ENCODE measurements at regions not wholly inside any gene's neighbourhood (a gene's known extent, or its start where the extent isn't known, plus 50 kb on each side); places are given as distances from the start of the nearest gene placed in this dataset.
"Not testable (repeated sequence)": the region's sequence is repeated elsewhere in the genome, so short reads cannot be mapped to it uniquely, and the experiment has no call there.

GRCh38 chr10:29861811-29862505, 197.4 kb downstream of the JCAD start:
- Histone ChIP-seq H3K9me3 (ENCODE audit: low read length) (no peaks in the 10 kb centered on the region), H3K27me3 (ENCODE audit: insufficient read depth, low read length, poor library complexity, severe bottlenecking) (no peaks in the 10 kb centered on the region), H3K4me1 (ENCODE audit: insufficient read depth, low read length) (no peaks in the 10 kb centered on the region), H3K4me3 (ENCODE audit: low read length) (no peak overlapping the region), H3K27ac (ENCODE audit: low read depth, low read length) (no peak overlapping the region), H3K36me3 (ENCODE audit: insufficient read depth, low read length) (no peaks in the 10 kb centered on the region)
- POLR2A ChIA-PET, result no interaction called here
- CTCF ChIA-PET, result no interaction called here
- no peaks in the 10 kb centered on the region for H3K4me1 Mint-ChIP-seq
- peaks cover 11 to 25% of the 10 kb centered on the region in 2 donors for H3K27me3 Mint-ChIP-seq
- no peak overlapping the region for H3K27ac Mint-ChIP-seq
- H3K4me3 Mint-ChIP-seq, result no peak overlapping the region
- DNase-seq, result no peak
- no peaks in the 10 kb centered on the region for H3K36me3 Mint-ChIP-seq
- no peaks in the 10 kb centered on the region for H3K9me3 Mint-ChIP-seq

GRCh38 chr10:29861231-29861630, 198.2 kb downstream of the JCAD start:
- H3K4me1 ChIP-seq (ENCODE audit: insufficient read depth, low read length); H3K36me3 ChIP-seq (ENCODE audit: insufficient read depth, low read length); H3K4me1 Mint-ChIP-seq; H3K9me3 Mint-ChIP-seq; POLR2A ChIA-PET; H3K27me3 ChIP-seq (ENCODE audit: insufficient read depth, low read length, poor library complexity, severe bottlenecking); CTCF ChIA-PET; H3K27ac ChIP-seq (ENCODE audit: low read depth, low read length); H3K36me3 Mint-ChIP-seq; DNase-seq; H3K9me3 ChIP-seq (ENCODE audit: low read length); H3K4me3 Mint-ChIP-seq; H3K4me3 ChIP-seq (ENCODE audit: low read length): not testable (repeated sequence)
- peaks cover 10 to 27% of the 10 kb centered on the region in 2 donors for H3K27me3 Mint-ChIP-seq
- H3K27ac Mint-ChIP-seq, result peak overlapping the region in 1 of 8 donors; percentile 26

GRCh38 chr10:29860166-29860565, 199.2 kb downstream of the JCAD start:
- Histone ChIP-seq H3K36me3 (ENCODE audit: insufficient read depth, low read length) (no peaks in the 10 kb centered on the region), H3K9me3 (ENCODE audit: low read length) (no peaks in the 10 kb centered on the region), H3K4me1 (ENCODE audit: insufficient read depth, low read length) (no peaks in the 10 kb centered on the region), H3K27me3 (ENCODE audit: insufficient read depth, low read length, poor library complexity, severe bottlenecking) (no peaks in the 10 kb centered on the region), H3K4me3 (ENCODE audit: low read length) (no peak overlapping the region), H3K27ac (ENCODE audit: low read depth, low read length) (no peak overlapping the region)
- Mint-ChIP-seq H3K27me3 (peaks cover 9 to 28% of the 10 kb centered on the region in 2 donors), H3K4me3 (no peak overlapping the region), H3K27ac (no peak overlapping the region), H3K4me1 (no peaks in the 10 kb centered on the region), H3K9me3 (no peaks in the 10 kb centered on the region), H3K36me3 (no peaks in the 10 kb centered on the region)
- no peak for DNase-seq
- POLR2A ChIA-PET, result no interaction called here
- CTCF ChIA-PET, result no interaction called here

GRCh38 chr10:29859521-29860130, 199.8 kb downstream of the JCAD start:
- Histone ChIP-seq H3K36me3 (ENCODE audit: insufficient read depth, low read length) (no peaks in the 10 kb centered on the region), H3K27me3 (ENCODE audit: insufficient read depth, low read length, poor library complexity, severe bottlenecking) (no peaks in the 10 kb centered on the region), H3K27ac (ENCODE audit: low read depth, low read length) (no peak overlapping the region), H3K9me3 (ENCODE audit: low read length) (no peaks in the 10 kb centered on the region), H3K4me1 (ENCODE audit: insufficient read depth, low read length) (no peaks in the 10 kb centered on the region), H3K4me3 (ENCODE audit: low read length) (no peak overlapping the region)
- ChIA-PET CTCF (no interaction called here), POLR2A (no interaction called here)
- no peak overlapping the region for H3K4me3 Mint-ChIP-seq
- no peaks in the 10 kb centered on the region for H3K9me3 Mint-ChIP-seq
- H3K27me3 Mint-ChIP-seq, result peaks cover 9 to 28% of the 10 kb centered on the region in 2 donors
- DNase-seq, result no peak
- no peaks in the 10 kb centered on the region for H3K36me3 Mint-ChIP-seq
- H3K4me1 Mint-ChIP-seq, result no peaks in the 10 kb centered on the region
- H3K27ac Mint-ChIP-seq, result no peak overlapping the region

DNA sequence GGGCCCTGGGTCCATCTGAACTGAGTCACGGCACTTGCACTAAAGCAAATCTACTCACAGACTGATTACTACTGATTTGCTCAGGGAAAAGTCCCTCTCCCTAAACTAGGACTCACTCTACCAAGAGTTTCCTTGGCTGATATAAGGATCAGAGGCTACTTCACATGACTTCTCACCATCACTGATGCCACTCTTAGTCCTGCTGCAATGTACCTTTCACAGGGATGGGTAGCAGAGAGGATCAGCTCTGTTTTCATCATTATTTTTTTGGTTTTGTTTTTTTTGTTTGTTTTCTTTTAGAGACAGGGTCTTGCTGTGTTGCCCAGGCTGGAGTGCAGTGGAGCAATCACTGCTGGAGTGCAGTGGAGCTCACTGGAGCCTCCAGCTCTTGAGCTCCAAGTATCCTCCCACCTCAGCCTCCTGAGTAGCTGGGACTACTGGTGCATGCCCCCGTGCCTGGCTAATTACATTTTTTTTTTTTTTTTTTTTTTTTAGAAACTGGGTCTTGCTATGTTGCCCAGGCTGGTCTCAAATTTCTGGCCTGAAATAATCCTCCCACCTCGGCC, 200.6 kb downstream of the JCAD start:
- CTCF ChIA-PET, result interaction anchor here (1.3 kb wide), 1 partner anchor 9 kb away, joined by 4 read pairs; no protein-coding TSS in a partner anchor
- H3K9me3 ChIP-seq (ENCODE audit: low read length), result no peaks in the 10 kb centered on the region
- H3K27me3 ChIP-seq (ENCODE audit: insufficient read depth, low read length, poor library complexity, severe bottlenecking), result no peaks in the 10 kb centered on the region
- Mint-ChIP-seq H3K9me3 (no peaks in the 10 kb centered on the region), H3K27ac (no peak overlapping the region), H3K4me1 (no peaks in the 10 kb centered on the region), H3K4me3 (no peak overlapping the region), H3K36me3 (no peaks in the 10 kb centered on the region), H3K27me3 (peaks cover 7 to 28% of the 10 kb centered on the region in 2 donors)
- POLR2A ChIA-PET, result no interaction called here
- no peak overlapping the region for H3K4me3 ChIP-seq (ENCODE audit: low read length)
- H3K27ac ChIP-seq (ENCODE audit: low read depth, low read length), result no peak overlapping the region
- H3K36me3 ChIP-seq (ENCODE audit: insufficient read depth, low read length), result no peaks in the 10 kb centered on the region
- no peak for DNase-seq
- no peaks in the 10 kb centered on the region for H3K4me1 ChIP-seq (ENCODE audit: insufficient read depth, low read length)

DNA sequence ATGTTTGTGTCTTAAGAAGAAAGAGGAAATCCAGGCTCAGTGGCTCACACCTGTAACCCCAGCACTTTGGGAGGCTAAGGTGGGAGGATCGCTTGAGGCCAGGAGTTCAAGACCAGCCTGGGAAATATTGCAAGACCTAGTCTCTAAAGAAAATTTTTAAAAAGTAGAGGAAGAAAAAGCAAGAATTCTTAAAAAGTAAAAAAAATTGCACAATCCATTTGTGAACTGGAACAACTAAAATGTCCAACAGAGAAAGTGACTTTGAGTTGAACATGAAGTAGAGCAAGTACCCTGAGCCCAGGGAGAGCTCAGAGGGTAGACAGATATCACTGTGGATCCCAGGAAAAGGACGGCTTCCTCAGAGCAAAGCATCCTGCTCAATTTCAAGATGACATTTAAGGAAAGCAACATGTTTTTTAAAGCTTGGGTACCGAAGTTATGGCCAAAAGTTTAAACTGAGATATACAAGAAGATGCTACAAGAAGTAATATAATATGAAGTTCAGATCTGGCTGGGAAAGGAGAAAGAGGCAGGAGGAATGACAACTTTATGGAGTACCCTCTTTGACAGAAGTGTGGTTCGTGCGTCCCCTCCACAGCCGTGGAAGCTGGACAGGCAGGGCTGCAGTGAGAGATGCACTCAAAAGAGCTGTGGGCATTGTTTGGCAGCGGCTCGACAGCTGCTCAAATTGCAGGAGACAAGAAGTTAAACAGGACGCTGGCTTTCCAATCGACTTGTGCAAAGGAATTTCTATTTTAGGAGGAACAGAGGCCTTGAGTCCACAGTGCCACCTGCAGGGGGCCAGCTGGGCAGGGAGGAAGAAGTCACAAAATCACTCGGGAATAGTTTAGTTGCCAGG, 201.3 kb downstream of the JCAD start:
- Mint-ChIP-seq H3K9me3 (no peaks in the 10 kb centered on the region), H3K4me1 (no peaks in the 10 kb centered on the region), H3K27me3 (peaks cover 9 to 28% of the 10 kb centered on the region in 2 donors), H3K4me3 (no peak overlapping the region), H3K36me3 (no peaks in the 10 kb centered on the region), H3K27ac (peak overlapping the region in 1 of 8 donors; percentile 12)
- Histone ChIP-seq H3K36me3 (ENCODE audit: insufficient read depth, low read length) (no peaks in the 10 kb centered on the region), H3K27me3 (ENCODE audit: insufficient read depth, low read length, poor library complexity, severe bottlenecking) (no peaks in the 10 kb centered on the region), H3K9me3 (ENCODE audit: low read length) (no peaks in the 10 kb centered on the region), H3K27ac (ENCODE audit: low read depth, low read length) (no peak overlapping the region), H3K4me1 (ENCODE audit: insufficient read depth, low read length) (no peaks in the 10 kb centered on the region), H3K4me3 (ENCODE audit: low read length) (no peak overlapping the region)
- no peak for DNase-seq
- CTCF ChIA-PET, result interaction anchor here (0.6 to 1.3 kb wide), 2 partner anchors 8 to 71 kb away, joined by 3 to 4 read pairs; no protein-coding TSS in a partner anchor
- POLR2A ChIA-PET, result no interaction called here

- DNase-seq, result no peak
- no peaks in the 10 kb centered on the region for H3K4me1 Mint-ChIP-seq
- no peaks in the 10 kb centered on the region for H3K9me3 ChIP-seq (ENCODE audit: low read length)
- H3K27ac ChIP-seq (ENCODE audit: low read depth, low read length), result no peak overlapping the region
- POLR2A ChIA-PET, result no interaction called here
- no peaks in the 10 kb centered on the region for H3K9me3 Mint-ChIP-seq
- H3K4me3 ChIP-seq (ENCODE audit: low read length), result no peak overlapping the region
- peaks cover 10 to 18% of the 10 kb centered on the region in 2 donors for H3K27me3 Mint-ChIP-seq
- no peaks in the 10 kb centered on the region for H3K27me3 ChIP-seq (ENCODE audit: insufficient read depth, low read length, poor library complexity, severe bottlenecking)
- H3K36me3 Mint-ChIP-seq, result no peaks in the 10 kb centered on the region
- no peaks in the 10 kb centered on the region for H3K4me1 ChIP-seq (ENCODE audit: insufficient read depth, low read length)
- CTCF ChIA-PET, result no interaction called here
- H3K4me3 Mint-ChIP-seq, result no peak overlapping the region
- no peak overlapping the region for H3K27ac Mint-ChIP-seq
- no peaks in the 10 kb centered on the region for H3K36me3 ChIP-seq (ENCODE audit: insufficient read depth, low read length)
These were observed 203.1 kb downstream of the JCAD start for GRCh38 chr10:29856295-29856694.

DNA sequence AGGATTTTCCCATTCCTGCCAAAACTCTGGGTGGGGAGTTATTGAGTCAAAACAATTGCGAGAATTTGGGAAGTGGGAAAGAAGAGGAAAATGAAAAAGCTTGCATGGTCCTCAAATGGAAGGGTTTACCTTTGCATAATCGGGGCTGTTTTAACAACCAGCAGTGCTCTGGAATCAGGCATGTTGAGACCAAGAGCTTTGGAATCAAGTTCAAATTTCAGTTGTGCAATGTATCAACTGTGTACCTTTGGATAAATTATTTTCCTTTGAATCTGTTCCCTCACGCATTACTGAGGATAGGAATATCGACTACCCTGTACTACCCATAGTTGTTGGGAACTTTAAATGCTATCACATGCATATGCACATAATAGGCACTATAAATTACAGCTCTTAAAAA, 205.5 kb downstream of the JCAD start:
- Mint-ChIP-seq H3K27me3 (peaks cover 10 to 14% of the 10 kb centered on the region in 2 donors), H3K9me3 (no peaks in the 10 kb centered on the region), H3K4me3 (no peak overlapping the region), H3K36me3 (peaks cover 0 to 5% (median 0%) of the 10 kb centered on the region in 3 donors), H3K27ac (no peak overlapping the region), H3K4me1 (no peaks in the 10 kb centered on the region)
- ChIA-PET POLR2A (no interaction called here), CTCF (no interaction called here)
- no peaks in the 10 kb centered on the region for H3K36me3 ChIP-seq (ENCODE audit: insufficient read depth, low read length)
- H3K27me3 ChIP-seq (ENCODE audit: insufficient read depth, low read length, poor library complexity, severe bottlenecking), result no peaks in the 10 kb centered on the region
- no peak for DNase-seq
- H3K9me3 ChIP-seq (ENCODE audit: low read length), result no peaks in the 10 kb centered on the region
- H3K4me3 ChIP-seq (ENCODE audit: low read length), result no peak overlapping the region
- H3K27ac ChIP-seq (ENCODE audit: low read depth, low read length), result no peak overlapping the region
- H3K4me1 ChIP-seq (ENCODE audit: insufficient read depth, low read length), result no peaks in the 10 kb centered on the region

Data from CD8-positive, alpha-beta memory T cell (primary cell).